Liver (tissue), 3 donors: ENCODE measurements at regions not wholly inside any gene's neighbourhood (a gene's known extent, or its start where the extent isn't known, plus 50 kb on each side); places are given as distances from the start of the nearest gene placed in this dataset.

ENCODE experiments used
- SP1 ChIP-seq: IDR thresholded peaks from 2 replicates; pipeline ENCODE4 v1.6.1; 2018; ENCODE audit warnings: antibody characterized with exemption, mild to moderate bottlenecking
- TF ChIP-seq, protein P1 (sequence below): fragments of 150-350 bp; IDR thresholded peaks from 2 replicates; pipeline ENCODE4 v1.5.1; 2017; ENCODE audit warnings: improper control_type of control experiment, low read depth, low read length; ENCODE audit not compliant: missing input control
- donor health status: healthy.
- donor health status: healthy.

DNA sequence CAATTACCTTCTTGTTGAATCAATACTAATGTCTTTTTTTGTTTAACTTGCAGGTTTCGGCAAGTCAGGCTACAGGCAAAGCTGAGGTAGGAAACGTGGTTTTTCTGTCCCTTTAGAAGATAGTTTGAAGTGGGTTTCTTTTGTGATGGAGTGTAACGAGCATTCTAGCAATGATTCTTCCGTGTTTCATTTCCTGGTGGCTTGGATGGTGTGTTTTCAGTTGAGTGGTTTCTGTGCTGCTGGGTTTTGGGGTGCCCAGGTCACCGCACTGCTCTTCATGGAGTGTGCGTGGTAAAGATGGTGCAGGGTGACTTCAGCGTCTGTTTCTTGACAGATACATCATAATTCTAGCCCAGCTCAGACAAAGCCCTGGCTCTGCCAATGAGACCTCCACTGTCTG lies 769.7 kb upstream of the EEF2KMT start:
- TF ChIP-seq, protein P1, sequence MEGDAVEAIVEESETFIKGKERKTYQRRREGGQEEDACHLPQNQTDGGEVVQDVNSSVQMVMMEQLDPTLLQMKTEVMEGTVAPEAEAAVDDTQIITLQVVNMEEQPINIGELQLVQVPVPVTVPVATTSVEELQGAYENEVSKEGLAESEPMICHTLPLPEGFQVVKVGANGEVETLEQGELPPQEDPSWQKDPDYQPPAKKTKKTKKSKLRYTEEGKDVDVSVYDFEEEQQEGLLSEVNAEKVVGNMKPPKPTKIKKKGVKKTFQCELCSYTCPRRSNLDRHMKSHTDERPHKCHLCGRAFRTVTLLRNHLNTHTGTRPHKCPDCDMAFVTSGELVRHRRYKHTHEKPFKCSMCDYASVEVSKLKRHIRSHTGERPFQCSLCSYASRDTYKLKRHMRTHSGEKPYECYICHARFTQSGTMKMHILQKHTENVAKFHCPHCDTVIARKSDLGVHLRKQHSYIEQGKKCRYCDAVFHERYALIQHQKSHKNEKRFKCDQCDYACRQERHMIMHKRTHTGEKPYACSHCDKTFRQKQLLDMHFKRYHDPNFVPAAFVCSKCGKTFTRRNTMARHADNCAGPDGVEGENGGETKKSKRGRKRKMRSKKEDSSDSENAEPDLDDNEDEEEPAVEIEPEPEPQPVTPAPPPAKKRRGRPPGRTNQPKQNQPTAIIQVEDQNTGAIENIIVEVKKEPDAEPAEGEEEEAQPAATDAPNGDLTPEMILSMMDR, result no peak
- no peak for TF ChIP-seq SP1
